GM18505 (cell line): ENCODE measurements at regions not wholly inside any gene's neighbourhood (a gene's known extent, or its start where the extent isn't known, plus 50 kb on each side); places are given as distances from the start of the nearest gene placed in this dataset.

Experiments used
- ATAC-seq: cut with Tn5 transposase; IDR thresholded peaks from one replicate; pipeline ENCODE4 v1.9.1; 2021; ENCODE audit not compliant: unreplicated experiment
- POLR2A ChIP-seq: IDR thresholded peaks from 4 replicates; pipeline ENCODE4 v1.6.1; 2011; ENCODE audit warnings: borderline replicate concordance; ENCODE audit not compliant: insufficient read depth, insufficient read length; ENCODE audit errors: extremely low read depth

- no peak for TF ChIP-seq POLR2A
These were observed 769.7 kb upstream of the EEF2KMT start for GRCh38 chr16:5867250-5867649.

GRCh38 chr16:5865236-5865635, 767.6 kb upstream of the EEF2KMT start:
- TF ChIP-seq POLR2A: no peak
- ATAC-seq: no peak

More at GRCh38 chr16:5867250-5867649, 769.7 kb upstream of the EEF2KMT start:
- ATAC-seq: no peak

- TF ChIP-seq POLR2A: no peak
- ATAC-seq: no peak
These were observed 765.5 kb upstream of the EEF2KMT start for GRCh38 chr16:5863071-5863606.

GRCh38 chr16:5862103-5862840, 764.7 kb upstream of the EEF2KMT start:
- no peak for TF ChIP-seq POLR2A
- no peak for ATAC-seq

GRCh38 chr16:5861241-5861640, 763.6 kb upstream of the EEF2KMT start:
- ATAC-seq: no peak
- TF ChIP-seq POLR2A: no peak

- TF ChIP-seq POLR2A: no peak
- no peak for ATAC-seq
These were observed 760.6 kb upstream of the EEF2KMT start for GRCh38 chr16:5858180-5858579.

GRCh38 chr16:5854027-5854426, 756.4 kb upstream of the EEF2KMT start:
- no peak for TF ChIP-seq POLR2A

GRCh38 chr16:5852151-5852550, 754.6 kb upstream of the EEF2KMT start:
- no peak for TF ChIP-seq POLR2A
- ATAC-seq: no peak

More at GRCh38 chr16:5854027-5854426, 756.4 kb upstream of the EEF2KMT start:
- no peak for ATAC-seq

- ATAC-seq: no peak
- no peak for TF ChIP-seq POLR2A
These were observed 753.9 kb upstream of the EEF2KMT start for GRCh38 chr16:5851393-5851982.

- TF ChIP-seq POLR2A: no peak
- ATAC-seq: no peak
These were observed 753.2 kb upstream of the EEF2KMT start for GRCh38 chr16:5850632-5851392.

- ATAC-seq: no peak
- no peak for TF ChIP-seq POLR2A
These were observed 747.5 kb upstream of the EEF2KMT start for GRCh38 chr16:5845046-5845445.

- no peak for TF ChIP-seq POLR2A
- no peak for ATAC-seq
These were observed 744.4 kb upstream of the EEF2KMT start for GRCh38 chr16:5841974-5842373.

- TF ChIP-seq POLR2A: no peak
- no peak for ATAC-seq
These were observed 741.1 kb upstream of the EEF2KMT start for GRCh38 chr16:5838725-5839124.

GRCh38 chr16:5838071-5838470, 740.5 kb upstream of the EEF2KMT start:
- TF ChIP-seq POLR2A: no peak
- ATAC-seq: no peak

- ATAC-seq: no peak
- no peak for TF ChIP-seq POLR2A
These were observed 739.5 kb upstream of the EEF2KMT start for GRCh38 chr16:5837007-5837670.
